ENCODE measurements at regions not wholly inside any gene's neighbourhood (a gene's known extent, or its start where the extent isn't known, plus 50 kb on each side); places are given as distances from the start of the nearest gene placed in this dataset.
A peak's percentile ranks its signal among the peaks of the same experiment; 100 is the strongest.

DNA sequence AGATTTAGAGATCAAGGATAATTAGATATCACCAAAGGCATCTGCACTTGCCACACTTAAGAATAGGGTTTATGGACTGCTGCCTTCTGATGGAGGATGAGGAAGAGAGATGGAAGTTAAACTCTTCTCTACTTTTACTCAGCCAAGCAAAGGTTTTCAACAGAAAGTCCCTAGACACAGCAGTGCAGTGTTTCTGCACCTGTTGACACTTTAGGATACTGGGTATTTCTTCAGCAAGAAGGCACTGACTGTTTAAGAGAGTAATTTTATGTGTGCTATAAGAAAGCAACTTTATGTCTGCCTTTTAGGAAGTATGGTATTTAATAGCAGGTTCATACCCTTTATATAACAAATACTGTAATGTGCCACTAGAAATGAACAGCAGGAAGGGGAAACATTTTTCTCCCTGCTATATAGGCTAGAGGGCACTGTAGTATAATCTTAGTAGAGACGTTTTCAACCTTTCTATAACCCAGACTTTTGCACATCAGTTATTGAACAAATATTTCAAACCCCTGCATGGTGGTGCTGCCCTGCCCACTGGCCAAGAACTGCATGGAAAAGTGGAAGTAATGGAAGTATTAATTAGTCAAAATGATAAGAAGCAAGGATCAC lies 225.0 kb upstream of the GRIP1 start:
- Histone ChIP-seq H3K27me3 (no peaks in the 10 kb centered on the region), H3K4me3 (no peak overlapping the region), H3K4me1 (no peaks in the 10 kb centered on the region), H3K27ac (no peak overlapping the region), H3K36me3 (no peaks in the 10 kb centered on the region), H3K9me3 (no peaks in the 10 kb centered on the region)
- DNase-seq (ENCODE audit: low spot score in 2 of 2): no peak
- intact Hi-C loops (cut with DNase I; ENCODE audit: low total_unique reads): no loop called here
- TF ChIP-seq POLR2A (IDR thresholded peaks at IDR 0.05) (no peak), POLR2AphosphoS5 (IDR thresholded peaks at IDR 0.05) (no peak), CTCF (IDR thresholded peaks at IDR 0.05) (no peak)

- no peaks in the 10 kb centered on the region for H3K36me3 ChIP-seq
Measured at GRCh38 chr12:66905201-66905600, 226.3 kb upstream of the GRIP1 start.

GRCh38 chr12:66910366-66910974 lies 231.6 kb upstream of the GRIP1 start:
- no peaks in the 10 kb centered on the region for H3K9me3 ChIP-seq
- intact Hi-C loops (cut with DNase I; ENCODE audit: low total_unique reads): no loop called here
- H3K27me3 ChIP-seq: no peaks in the 10 kb centered on the region
- H3K4me1 ChIP-seq: no peaks in the 10 kb centered on the region
- no peak overlapping the region for H3K27ac ChIP-seq
- no peak overlapping the region for H3K4me3 ChIP-seq
- no peak for DNase-seq (ENCODE audit: low spot score in 2 of 2)
- TF ChIP-seq POLR2A (IDR thresholded peaks at IDR 0.05) (no peak), CTCF (IDR thresholded peaks at IDR 0.05) (no peak), POLR2AphosphoS5 (IDR thresholded peaks at IDR 0.05) (no peak)
- no peaks in the 10 kb centered on the region for H3K36me3 ChIP-seq

More at GRCh38 chr12:66905201-66905600, 226.3 kb upstream of the GRIP1 start:
- intact Hi-C loops (cut with DNase I; ENCODE audit: low total_unique reads): no loop called here
- H3K4me1 ChIP-seq: no peaks in the 10 kb centered on the region
- no peak overlapping the region for H3K4me3 ChIP-seq
- no peak for DNase-seq (ENCODE audit: low spot score in 2 of 2)
- no peak for TF ChIP-seq POLR2A (IDR thresholded peaks at IDR 0.05)
- TF ChIP-seq POLR2AphosphoS5 (IDR thresholded peaks at IDR 0.05): no peak
- no peak for TF ChIP-seq CTCF (IDR thresholded peaks at IDR 0.05)
- no peak overlapping the region for H3K27ac ChIP-seq
- no peaks in the 10 kb centered on the region for H3K27me3 ChIP-seq
- H3K9me3 ChIP-seq: no peaks in the 10 kb centered on the region

DNA sequence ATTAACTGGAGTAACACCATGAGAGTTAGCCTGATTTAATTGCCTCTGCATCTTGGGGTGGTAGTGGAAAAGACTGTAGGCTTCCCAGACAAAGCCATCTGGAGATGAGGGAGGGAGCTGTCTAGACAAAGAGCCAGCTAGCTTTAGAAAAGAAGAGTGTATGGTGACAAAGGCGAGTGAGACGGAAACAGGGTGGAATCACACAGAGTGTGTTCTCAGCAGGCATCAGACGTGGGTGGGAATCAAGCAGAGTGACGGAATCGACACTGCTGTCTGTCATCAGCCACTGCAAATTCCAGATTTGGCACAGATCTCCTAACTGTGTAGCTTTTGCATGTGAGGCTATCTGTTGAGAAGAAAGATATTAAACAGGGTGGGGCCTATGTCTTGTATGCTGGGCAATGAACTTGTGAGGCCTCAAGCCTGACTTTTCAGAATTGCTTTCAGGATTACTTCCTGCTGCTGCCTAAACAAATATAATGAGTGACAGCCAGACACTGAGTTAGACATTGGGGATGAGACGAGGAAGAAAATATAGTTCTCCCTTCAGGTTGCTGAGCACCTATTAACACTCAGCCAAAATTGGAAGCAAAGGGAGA lies 236.5 kb upstream of the GRIP1 start:
- no peak for TF ChIP-seq POLR2A (IDR thresholded peaks at IDR 0.05)
- no peak for TF ChIP-seq POLR2AphosphoS5 (IDR thresholded peaks at IDR 0.05)
- no peak for TF ChIP-seq CTCF (IDR thresholded peaks at IDR 0.05)
- no peak for DNase-seq (ENCODE audit: low spot score in 2 of 2)

GRCh38 chr12:66916189-66916588 lies 237.3 kb upstream of the GRIP1 start:
- Histone ChIP-seq H3K27ac (no peak overlapping the region), H3K9me3 (no peaks in the 10 kb centered on the region), H3K4me1 (no peaks in the 10 kb centered on the region), H3K27me3 (no peaks in the 10 kb centered on the region), H3K36me3 (no peaks in the 10 kb centered on the region), H3K4me3 (no peak overlapping the region)
- TF ChIP-seq CTCF (IDR thresholded peaks at IDR 0.05) (no peak), POLR2AphosphoS5 (IDR thresholded peaks at IDR 0.05) (no peak), POLR2A (IDR thresholded peaks at IDR 0.05) (no peak)
- intact Hi-C loops (cut with DNase I; ENCODE audit: low total_unique reads): no loop called here
- peak in 1 of 2 donors; percentile 45 for DNase-seq (ENCODE audit: low spot score in 2 of 2)

More for the DNA sequence above, 236.5 kb upstream of the GRIP1 start:
- no peak overlapping the region for H3K4me3 ChIP-seq
- intact Hi-C loops (cut with DNase I; ENCODE audit: low total_unique reads): no loop called here
- H3K36me3 ChIP-seq: no peaks in the 10 kb centered on the region
- H3K9me3 ChIP-seq: no peaks in the 10 kb centered on the region
- no peaks in the 10 kb centered on the region for H3K27me3 ChIP-seq
- no peak overlapping the region for H3K27ac ChIP-seq
- no peaks in the 10 kb centered on the region for H3K4me1 ChIP-seq

All from breast epithelium (tissue), 4 donors.